ENCODE measurements at regions not wholly inside any gene's neighbourhood (a gene's known extent, or its start where the extent isn't known, plus 50 kb on each side); places are given as distances from the start of the nearest gene placed in this dataset.

DNA sequence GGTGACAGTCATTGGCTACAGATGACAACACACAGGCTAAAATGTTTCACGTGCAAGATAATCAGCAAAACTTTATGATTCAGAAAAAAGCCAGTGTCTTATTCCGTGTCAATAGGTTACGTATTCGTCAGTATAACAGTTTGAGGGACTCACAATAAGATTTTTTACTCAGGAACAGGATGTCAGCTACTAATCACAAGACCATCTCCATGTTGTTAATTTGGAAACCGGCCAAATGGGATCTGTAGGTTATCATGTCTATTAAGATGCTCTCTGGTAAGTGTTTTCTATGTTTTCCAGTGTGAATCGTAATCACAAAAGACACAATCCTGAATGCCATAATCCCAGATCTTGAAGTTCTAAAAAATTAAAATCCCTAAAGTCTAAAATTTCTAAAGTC, 197.3 kb downstream of the ETV1 start:
- TF ChIP-seq, protein P1, sequence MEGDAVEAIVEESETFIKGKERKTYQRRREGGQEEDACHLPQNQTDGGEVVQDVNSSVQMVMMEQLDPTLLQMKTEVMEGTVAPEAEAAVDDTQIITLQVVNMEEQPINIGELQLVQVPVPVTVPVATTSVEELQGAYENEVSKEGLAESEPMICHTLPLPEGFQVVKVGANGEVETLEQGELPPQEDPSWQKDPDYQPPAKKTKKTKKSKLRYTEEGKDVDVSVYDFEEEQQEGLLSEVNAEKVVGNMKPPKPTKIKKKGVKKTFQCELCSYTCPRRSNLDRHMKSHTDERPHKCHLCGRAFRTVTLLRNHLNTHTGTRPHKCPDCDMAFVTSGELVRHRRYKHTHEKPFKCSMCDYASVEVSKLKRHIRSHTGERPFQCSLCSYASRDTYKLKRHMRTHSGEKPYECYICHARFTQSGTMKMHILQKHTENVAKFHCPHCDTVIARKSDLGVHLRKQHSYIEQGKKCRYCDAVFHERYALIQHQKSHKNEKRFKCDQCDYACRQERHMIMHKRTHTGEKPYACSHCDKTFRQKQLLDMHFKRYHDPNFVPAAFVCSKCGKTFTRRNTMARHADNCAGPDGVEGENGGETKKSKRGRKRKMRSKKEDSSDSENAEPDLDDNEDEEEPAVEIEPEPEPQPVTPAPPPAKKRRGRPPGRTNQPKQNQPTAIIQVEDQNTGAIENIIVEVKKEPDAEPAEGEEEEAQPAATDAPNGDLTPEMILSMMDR (conservative IDR thresholded peaks at IDR 0.05 in 1 of 2, IDR thresholded peaks at IDR 0.05 in 1 of 2; ENCODE audit: extremely low read depth in 1 of 2, insufficient read depth in 1 of 2, low read depth in 1 of 2, low read length in 2 of 2), result no peak
- no peak for TF ChIP-seq EZH2 (IDR thresholded peaks at IDR 0.05; ENCODE audit: borderline replicate concordance, low read length)
